GM12874 (cell line): ENCODE measurements at regions not wholly inside any gene's neighbourhood (a gene's known extent, or its start where the extent isn't known, plus 50 kb on each side); places are given as distances from the start of the nearest gene placed in this dataset.

Source experiments
- TF ChIP-seq, protein P1 (sequence below): IDR thresholded peaks from 2 replicates; pipeline ENCODE4 v1.5.1; 2011; ENCODE audit warnings: low read depth, mild to moderate bottlenecking, control low read depth, low read length, moderate library complexity; ENCODE audit not compliant: insufficient read depth

DNA sequence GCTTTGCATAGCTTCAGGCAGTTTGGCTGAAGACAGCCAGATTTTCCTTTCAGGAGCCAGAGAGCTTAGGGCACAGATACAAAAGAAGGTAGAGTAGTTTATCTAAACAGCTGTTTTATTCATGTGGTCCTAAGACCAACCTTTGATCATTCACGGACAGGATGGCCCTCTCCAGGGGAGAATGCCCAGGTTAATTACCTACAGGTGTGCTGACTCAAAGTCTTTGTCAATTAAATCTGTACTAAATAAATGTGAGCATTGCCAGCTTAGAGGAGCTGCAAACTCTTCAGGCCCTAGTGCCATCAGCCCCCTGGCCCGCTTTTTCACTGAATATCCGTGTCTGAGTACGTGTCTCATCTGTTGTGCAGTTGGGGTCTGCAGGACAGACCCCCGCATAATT lies 554.7 kb downstream of the NUP35 start:
- TF ChIP-seq, protein P1, sequence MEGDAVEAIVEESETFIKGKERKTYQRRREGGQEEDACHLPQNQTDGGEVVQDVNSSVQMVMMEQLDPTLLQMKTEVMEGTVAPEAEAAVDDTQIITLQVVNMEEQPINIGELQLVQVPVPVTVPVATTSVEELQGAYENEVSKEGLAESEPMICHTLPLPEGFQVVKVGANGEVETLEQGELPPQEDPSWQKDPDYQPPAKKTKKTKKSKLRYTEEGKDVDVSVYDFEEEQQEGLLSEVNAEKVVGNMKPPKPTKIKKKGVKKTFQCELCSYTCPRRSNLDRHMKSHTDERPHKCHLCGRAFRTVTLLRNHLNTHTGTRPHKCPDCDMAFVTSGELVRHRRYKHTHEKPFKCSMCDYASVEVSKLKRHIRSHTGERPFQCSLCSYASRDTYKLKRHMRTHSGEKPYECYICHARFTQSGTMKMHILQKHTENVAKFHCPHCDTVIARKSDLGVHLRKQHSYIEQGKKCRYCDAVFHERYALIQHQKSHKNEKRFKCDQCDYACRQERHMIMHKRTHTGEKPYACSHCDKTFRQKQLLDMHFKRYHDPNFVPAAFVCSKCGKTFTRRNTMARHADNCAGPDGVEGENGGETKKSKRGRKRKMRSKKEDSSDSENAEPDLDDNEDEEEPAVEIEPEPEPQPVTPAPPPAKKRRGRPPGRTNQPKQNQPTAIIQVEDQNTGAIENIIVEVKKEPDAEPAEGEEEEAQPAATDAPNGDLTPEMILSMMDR: no peak

DNA sequence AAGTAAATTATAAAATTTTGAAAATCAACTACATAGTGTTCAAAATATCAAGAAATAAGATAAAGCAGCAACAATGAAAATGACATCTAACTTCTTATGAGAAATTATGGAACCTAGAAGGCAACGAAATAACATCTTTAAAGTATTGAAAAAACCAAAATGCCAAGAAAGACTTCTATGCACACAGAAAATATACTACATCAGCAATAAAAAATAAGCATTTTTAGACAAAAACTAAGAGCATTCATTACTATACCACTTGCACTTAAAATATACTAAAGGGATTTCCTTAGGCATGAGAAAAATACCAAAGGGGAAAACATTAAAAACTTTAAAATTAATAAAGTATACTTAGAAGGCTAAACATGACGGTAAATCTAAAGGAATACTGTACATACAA lies 556.3 kb downstream of the NUP35 start:
- TF ChIP-seq, protein P1: no peak

DNA sequence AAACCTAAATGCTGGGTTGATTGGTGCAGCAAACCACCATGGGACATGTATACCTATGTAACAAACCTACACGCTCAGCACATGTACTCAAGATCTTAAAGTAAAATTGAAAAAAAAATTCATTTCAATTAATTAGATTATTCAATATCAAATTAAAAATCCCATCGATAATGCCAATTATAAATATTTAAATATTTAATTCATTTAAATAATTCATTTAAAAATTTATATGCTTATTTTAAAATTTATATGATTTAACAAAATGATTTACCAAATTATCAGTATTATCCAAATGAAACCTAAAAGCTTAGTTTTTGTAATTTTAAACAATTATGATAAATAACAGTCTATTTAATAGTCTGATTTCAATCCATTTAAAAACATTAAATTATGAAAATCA lies 560.4 kb downstream of the NUP35 start:
- TF ChIP-seq, protein P1: no peak

DNA sequence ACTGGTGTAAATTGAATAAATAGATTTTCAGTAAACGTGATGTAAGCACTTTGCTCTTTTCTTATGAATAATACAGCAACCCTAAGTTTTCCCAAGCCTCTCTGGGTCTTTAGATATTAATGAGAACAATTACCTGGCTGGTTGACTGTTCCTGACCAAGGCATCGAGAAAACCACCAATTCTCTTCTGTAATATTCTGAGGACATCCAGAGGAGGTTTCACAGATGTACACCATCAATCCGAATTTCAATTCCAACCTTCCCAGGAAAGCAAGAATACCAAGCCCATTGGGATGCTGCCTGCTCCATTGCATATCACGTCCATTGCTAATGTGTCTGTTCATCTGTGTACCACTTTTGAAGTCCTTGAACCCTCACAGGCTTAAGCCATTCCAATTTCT lies 571.8 kb downstream of the NUP35 start:
- TF ChIP-seq, protein P1: no peak

DNA sequence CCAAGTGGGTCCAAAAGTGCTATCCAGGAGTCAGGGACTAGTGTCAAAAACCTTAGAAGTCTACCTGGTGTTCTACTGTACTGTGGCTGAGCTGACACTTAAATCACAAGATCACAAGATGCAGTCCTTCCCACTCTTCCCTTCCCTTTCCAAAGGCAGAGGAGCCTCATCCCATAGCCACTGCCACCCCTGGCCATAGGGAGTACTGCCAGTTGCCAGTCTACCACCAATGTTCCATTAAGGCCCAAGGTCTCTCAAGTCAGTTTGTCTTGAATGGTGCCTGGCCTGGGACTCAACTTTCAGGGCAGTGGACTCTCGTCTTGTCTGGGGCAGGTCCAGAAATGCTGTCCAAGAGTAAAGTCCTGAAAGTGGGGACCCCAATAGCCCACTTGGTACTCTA lies 585.6 kb downstream of the NUP35 start:
- TF ChIP-seq, protein P1: no peak

DNA sequence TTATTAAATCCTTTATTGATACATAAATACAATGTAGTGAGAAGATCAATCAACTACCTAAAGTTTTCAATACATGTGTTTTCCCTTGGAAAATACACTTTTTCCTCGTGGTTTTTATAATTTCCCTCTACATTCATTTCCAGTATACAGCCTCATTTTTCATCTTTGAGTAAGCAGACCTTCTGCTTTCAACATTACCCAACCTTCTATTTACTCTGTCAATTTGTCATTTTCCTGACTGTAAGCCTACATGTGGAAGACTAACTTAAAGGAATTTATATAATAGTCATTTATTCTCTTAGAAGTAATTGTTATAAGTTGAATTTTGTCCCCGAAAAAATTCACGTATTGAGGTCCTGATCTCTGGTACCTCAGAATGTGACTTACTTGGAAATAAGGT lies 594.0 kb downstream of the NUP35 start:
- TF ChIP-seq, protein P1: no peak

DNA sequence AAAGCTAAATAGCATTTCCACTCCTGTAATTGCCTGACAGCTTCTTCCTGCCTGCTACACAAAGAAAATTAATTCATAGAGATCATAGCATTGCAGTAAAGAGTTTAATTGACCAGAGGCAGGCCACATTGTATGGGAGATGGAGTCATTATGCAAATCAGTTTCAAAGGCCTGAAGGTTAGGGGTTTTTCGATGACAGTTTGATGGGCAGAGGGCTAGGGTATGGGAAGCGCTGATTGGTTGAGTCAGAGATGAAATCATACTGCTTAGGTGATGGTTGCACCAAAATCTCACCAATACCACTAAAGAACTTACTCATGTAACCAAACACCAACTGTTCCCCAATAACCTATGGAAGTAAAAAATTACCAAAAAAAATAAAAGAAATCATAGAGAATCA lies 599.0 kb downstream of the NUP35 start:
- TF ChIP-seq, protein P1: no peak

DNA sequence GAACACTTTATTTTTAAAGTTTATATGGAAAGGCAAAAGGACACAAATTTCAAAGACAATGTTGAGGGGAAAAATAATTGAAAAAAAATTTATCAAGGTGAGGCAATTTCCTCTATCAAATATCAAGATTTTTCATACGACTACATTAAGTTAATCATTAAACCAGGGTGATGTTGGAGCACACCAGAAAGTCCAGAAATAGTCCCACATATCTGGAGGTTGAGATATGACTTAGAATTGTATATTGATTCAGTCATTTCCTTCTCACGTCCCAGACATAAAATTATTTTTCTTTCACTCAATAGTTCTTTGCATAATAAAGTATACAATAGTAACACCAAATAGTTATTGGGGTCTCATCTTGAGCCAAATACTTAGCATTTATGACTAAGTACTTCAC lies 605.1 kb downstream of the NUP35 start:
- TF ChIP-seq, protein P1: no peak
